HepG2 (cell line): ENCODE measurements at regions not wholly inside any gene's neighbourhood (a gene's known extent, or its start where the extent isn't known, plus 50 kb on each side); places are given as distances from the start of the nearest gene placed in this dataset.

ENCODE experiments used
- ATAC-seq: fragments of 200-7000 bp; cut with Tn5 transposase; 3 replicates; pipeline ENCODE4 v1.9.1; 2020; ENCODE audit warnings: mild to moderate bottlenecking, moderate library complexity
- BruUV-seq: library from RNA; stranded (reverse); fragments of 400-500 nt; replicated peaks from 2 replicates; lab custom pipeline; 2021; lab: Mats Ljungman, UMichigan
- CTCF ChIA-PET: fragments of 300-600 bp; formaldehyde crosslinking; extraction: SDS; loops from one replicate; lab custom pipeline; 2021; ENCODE audit warnings: low total read pairs, inconsistent platforms, low intra/inter-chr PET ratio; lab: Yijun Ruan, JAX
- POLR2A ChIA-PET: fragments of 350-600 bp; sonication (Branson Sonifier 250); formaldehyde crosslinking; loops from one replicate; lab custom pipeline; 2020; ENCODE audit warnings: antibody characterized with exemption, inconsistent platforms; lab: Yijun Ruan, JAX
- DNase-seq: peaks from one replicate; pipeline ENCODE4 v3.0.0-alpha.2; 2015; ENCODE audit warnings: low spot score
- FAIRE-seq: peaks from 3 replicates; lab custom pipeline; 2011; peaks lifted over from hg19 to GRCh38; lab: Jason Lieb, UNC
- H2AFZ ChIP-seq: one replicate; pipeline ENCODE4 v1.6.1; 2011; ENCODE audit warnings: low read length, inconsistent platforms
- H3K27ac ChIP-seq: fragments of 300-600 bp; 3 replicates; pipeline ENCODE4 v1.8.0; 2011; ENCODE audit warnings: mixed run types, mild to moderate bottlenecking, mixed read lengths, low read length, inconsistent platforms; ENCODE audit not compliant: insufficient read depth; ENCODE audit errors: extremely low read length
- H3K27me3 ChIP-seq, 2 experiments: fragments of 200-600 bp in 1 of 2; 2 replicates in 1 of 2; 3 replicates in 1 of 2; pipeline versions ENCODE4 v1.6.0 to v1.8.0; 2011; ENCODE audit warnings: low read length in 2 of 2, mild to moderate bottlenecking in 2 of 2, moderate library complexity in 2 of 2, inconsistent platforms in 1 of 2; ENCODE audit not compliant: insufficient read depth in 2 of 2, control insufficient read depth in 1 of 2
- H3K36me3 ChIP-seq, 2 experiments: fragments of 200-600 bp in 1 of 2; replicated peaks in 1 of 2; 2 replicates in 1 of 2; 3 replicates in 1 of 2; pipeline versions ENCODE4 v1.5.1 to v1.8.0; 2011; ENCODE audit warnings: low read length in 2 of 2, inconsistent platforms in 1 of 2; ENCODE audit not compliant: insufficient read depth in 2 of 2, control insufficient read depth in 1 of 2
- H3K4me1 ChIP-seq: 2 replicates; pipeline ENCODE4 v1.5.1; 2012; ENCODE audit warnings: low read length, inconsistent platforms; ENCODE audit not compliant: insufficient read depth
- H3K4me2 ChIP-seq: 2 replicates; pipeline ENCODE4 v1.6.0; 2011; ENCODE audit warnings: low read depth, low read length, inconsistent platforms
- H3K4me3 ChIP-seq, 3 experiments: fragments of 200-600 bp in 1 of 3; sonication (generic), shearing (Covaris generic) in 1 of 3; replicated peaks in 1 of 3; 2 replicates each; pipeline ENCODE4 v1.5.1; 2011 to 2016; ENCODE audit warnings: low read length in 3 of 3, inconsistent platforms in 2 of 3, low read depth in 2 of 3, mild to moderate bottlenecking in 2 of 3, control low read depth in 1 of 3, mixed read lengths in 1 of 3; ENCODE audit not compliant: insufficient read depth in 1 of 3
- H3K79me2 ChIP-seq: one replicate; pipeline ENCODE4 v1.6.1; 2011; ENCODE audit warnings: low read length, inconsistent platforms; ENCODE audit not compliant: insufficient read depth
- H3K9ac ChIP-seq: 2 replicates; pipeline ENCODE4 v1.6.0; 2011; ENCODE audit warnings: mild to moderate bottlenecking, low read depth, low read length, inconsistent platforms; ENCODE audit not compliant: insufficient read depth
- H3K9me3 ChIP-seq: 2 replicates; pipeline ENCODE4 v1.5.1; 2012; ENCODE audit warnings: mild to moderate bottlenecking, low read length
- H4K20me1 ChIP-seq: 2 replicates; pipeline ENCODE4 v1.6.0; 2011; ENCODE audit warnings: inconsistent platforms, mild to moderate bottlenecking, low read length, moderate library complexity; ENCODE audit not compliant: insufficient read depth
- HOXA9 ChIP-seq: sonication (generic); formaldehyde crosslinking; IDR thresholded peaks from 2 replicates; pipeline ENCODE4 v1.8.1; 2022; ENCODE audit warnings: missing genetic modification reagents, mild to moderate bottlenecking, moderate library complexity, borderline replicate concordance
- NFKB2 ChIP-seq: sonication (generic); formaldehyde crosslinking; IDR thresholded peaks from 2 replicates; pipeline ENCODE4 v1.4.0; 2020; ENCODE audit warnings: missing genetic modification reagents, borderline replicate concordance
- NR3C1 ChIP-seq: sonication (generic); formaldehyde crosslinking; IDR thresholded peaks from 2 replicates; pipeline ENCODE4 v1.4.0; 2020; ENCODE audit warnings: missing genetic modification reagents
- PRPF4 ChIP-seq: fragments of 200-400 bp; formaldehyde crosslinking; IDR thresholded peaks from 2 replicates; pipeline ENCODE4 v1.6.1; 2016; ENCODE audit warnings: low read length, low read depth; ENCODE audit not compliant: poor library complexity, severe bottlenecking
- TARDBP ChIP-seq: sonication (generic); formaldehyde crosslinking; IDR thresholded peaks from 2 replicates; pipeline ENCODE4 v1.8.0; 2022; ENCODE audit warnings: mild to moderate bottlenecking, missing genetic modification reagents
- YEATS4 ChIP-seq: sonication (generic); formaldehyde crosslinking; IDR thresholded peaks from 2 replicates; pipeline ENCODE4 v1.4.0; 2020; ENCODE audit warnings: missing genetic modification reagents, borderline replicate concordance
- ZNF549 ChIP-seq: sonication (generic); formaldehyde crosslinking; IDR thresholded peaks from 2 replicates; pipeline ENCODE4 v1.5.0; 2020; ENCODE audit warnings: missing genetic modification reagents
- ZNF784 ChIP-seq: sonication (generic); formaldehyde crosslinking; IDR thresholded peaks from 2 replicates; pipeline ENCODE4 v1.5.1; 2020; ENCODE audit warnings: missing genetic modification reagents, mild to moderate bottlenecking, borderline replicate concordance
- WGBS: methylation state at CpG from one replicate; pipeline ENCODE4 v1.1.6; 2017; ENCODE audit warnings: low lambda C conversion rate; 5-methylcytosine and 5-hydroxymethylcytosine counted together
- in situ Hi-C: cut with HindIII; loops from 2 replicates; pipeline ENCODE4 v1.10.0; 2017; ENCODE audit warnings: low pct_unique_long_range_greater_than_20kb; ENCODE audit not compliant: extremely low pct_ligation_motif_present
- intact Hi-C: fragments of 100-400 bp; cut with micrococcal nuclease; formaldehyde crosslinking; loops from one replicate; pipeline ENCODE4 v1.10.0; 2022; ENCODE audit not compliant: unreplicated experiment
- TF ChIP-seq, protein P1 (sequence below): IDR thresholded peaks from 2 replicates; pipeline ENCODE4 v1.4.0; 2020; ENCODE audit warnings: mild to moderate bottlenecking, missing genetic modification reagents
- TF ChIP-seq, protein P2 (sequence below): IDR thresholded peaks from 2 replicates; pipeline ENCODE4 v1.6.1; 2016; ENCODE audit warnings: mild to moderate bottlenecking

- no peak overlapping the region for H3K4me2 ChIP-seq
- no peaks in the 10 kb centered on the region for H3K36me3 ChIP-seq
- no peak overlapping the region for H2AFZ ChIP-seq
- in situ Hi-C loops: no loop called here
- H3K4me1 ChIP-seq: peaks cover 9% of the 10 kb centered on the region; the same call in 1 of the 2 replicates
- DNase-seq (no peak), ATAC-seq (no peak), FAIRE-seq (no peak)
- ChIA-PET CTCF (no interaction called here), POLR2A (no interaction called here)
- no peaks in the 10 kb centered on the region for H4K20me1 ChIP-seq
- H3K27ac ChIP-seq: no peak overlapping the region
- no peaks in the 10 kb centered on the region for H3K27me3 ChIP-seq
- BruUV-seq: no TSS peak
- 90% methylated on average over 1 of the region's 1 CpG for WGBS
- no peak overlapping the region for H3K4me3 ChIP-seq
- no peaks in the 10 kb centered on the region for H3K9me3 ChIP-seq
- no peaks in the 10 kb centered on the region for H3K79me2 ChIP-seq
- H3K9ac ChIP-seq: no peak overlapping the region
- TF ChIP-seq HOXA9 (CRISPR knock-in tag): no peak
- TF ChIP-seq PRPF4: no peak
- no peak for TF ChIP-seq TARDBP (CRISPR knock-in tag)
- TF ChIP-seq ZNF784 (CRISPR knock-in tag): no peak
- TF ChIP-seq NFKB2 (CRISPR knock-in tag): no peak
- TF ChIP-seq, protein P1, sequence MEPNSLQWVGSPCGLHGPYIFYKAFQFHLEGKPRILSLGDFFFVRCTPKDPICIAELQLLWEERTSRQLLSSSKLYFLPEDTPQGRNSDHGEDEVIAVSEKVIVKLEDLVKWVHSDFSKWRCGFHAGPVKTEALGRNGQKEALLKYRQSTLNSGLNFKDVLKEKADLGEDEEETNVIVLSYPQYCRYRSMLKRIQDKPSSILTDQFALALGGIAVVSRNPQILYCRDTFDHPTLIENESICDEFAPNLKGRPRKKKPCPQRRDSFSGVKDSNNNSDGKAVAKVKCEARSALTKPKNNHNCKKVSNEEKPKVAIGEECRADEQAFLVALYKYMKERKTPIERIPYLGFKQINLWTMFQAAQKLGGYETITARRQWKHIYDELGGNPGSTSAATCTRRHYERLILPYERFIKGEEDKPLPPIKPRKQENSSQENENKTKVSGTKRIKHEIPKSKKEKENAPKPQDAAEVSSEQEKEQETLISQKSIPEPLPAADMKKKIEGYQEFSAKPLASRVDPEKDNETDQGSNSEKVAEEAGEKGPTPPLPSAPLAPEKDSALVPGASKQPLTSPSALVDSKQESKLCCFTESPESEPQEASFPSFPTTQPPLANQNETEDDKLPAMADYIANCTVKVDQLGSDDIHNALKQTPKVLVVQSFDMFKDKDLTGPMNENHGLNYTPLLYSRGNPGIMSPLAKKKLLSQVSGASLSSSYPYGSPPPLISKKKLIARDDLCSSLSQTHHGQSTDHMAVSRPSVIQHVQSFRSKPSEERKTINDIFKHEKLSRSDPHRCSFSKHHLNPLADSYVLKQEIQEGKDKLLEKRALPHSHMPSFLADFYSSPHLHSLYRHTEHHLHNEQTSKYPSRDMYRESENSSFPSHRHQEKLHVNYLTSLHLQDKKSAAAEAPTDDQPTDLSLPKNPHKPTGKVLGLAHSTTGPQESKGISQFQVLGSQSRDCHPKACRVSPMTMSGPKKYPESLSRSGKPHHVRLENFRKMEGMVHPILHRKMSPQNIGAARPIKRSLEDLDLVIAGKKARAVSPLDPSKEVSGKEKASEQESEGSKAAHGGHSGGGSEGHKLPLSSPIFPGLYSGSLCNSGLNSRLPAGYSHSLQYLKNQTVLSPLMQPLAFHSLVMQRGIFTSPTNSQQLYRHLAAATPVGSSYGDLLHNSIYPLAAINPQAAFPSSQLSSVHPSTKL (CRISPR knock-in tag): no peak
- TF ChIP-seq NR3C1 (CRISPR knock-in tag): no peak
- TF ChIP-seq YEATS4 (CRISPR knock-in tag): no peak
- TF ChIP-seq, protein P2, sequence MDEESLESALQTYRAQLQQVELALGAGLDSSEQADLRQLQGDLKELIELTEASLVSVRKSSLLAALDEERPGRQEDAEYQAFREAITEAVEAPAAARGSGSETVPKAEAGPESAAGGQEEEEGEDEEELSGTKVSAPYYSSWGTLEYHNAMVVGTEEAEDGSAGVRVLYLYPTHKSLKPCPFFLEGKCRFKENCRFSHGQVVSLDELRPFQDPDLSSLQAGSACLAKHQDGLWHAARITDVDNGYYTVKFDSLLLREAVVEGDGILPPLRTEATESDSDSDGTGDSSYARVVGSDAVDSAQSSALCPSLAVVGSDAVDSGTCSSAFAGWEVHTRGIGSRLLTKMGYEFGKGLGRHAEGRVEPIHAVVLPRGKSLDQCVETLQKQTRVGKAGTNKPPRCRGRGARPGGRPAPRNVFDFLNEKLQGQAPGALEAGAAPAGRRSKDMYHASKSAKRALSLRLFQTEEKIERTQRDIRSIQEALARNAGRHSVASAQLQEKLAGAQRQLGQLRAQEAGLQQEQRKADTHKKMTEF: no peak
- TF ChIP-seq ZNF549 (CRISPR knock-in tag): no peak
- intact Hi-C loops: no loop called here
These were observed 476.0 kb upstream of the TGFBR2 start for GRCh38 chr3:30130391-30130790.
